Smooth muscle cell (in vitro differentiated cells): ENCODE measurements at regions not wholly inside any gene's neighbourhood (a gene's known extent, or its start where the extent isn't known, plus 50 kb on each side); places are given as distances from the start of the nearest gene placed in this dataset.

Experiments
- DNase-seq: peaks from one replicate; lab custom pipeline; 2025; ENCODE audit not compliant: unreplicated experiment; lab: John Stamatoyannopoulos, UW
- H2AFZ ChIP-seq: fragments of 200-600 bp; sonication (generic); 2 replicates; pipeline ENCODE4 v1.6.0; 2016; ENCODE audit warnings: antibody characterized with exemption, low read depth, mild to moderate bottlenecking
- H3F3A ChIP-seq: fragments of 200-600 bp; sonication (generic); 2 replicates; pipeline ENCODE4 v1.6.0; 2017; ENCODE audit warnings: antibody characterized with exemption, low read depth
- H3K27ac ChIP-seq: fragments of 200-600 bp; sonication (generic); 2 replicates; pipeline ENCODE4 v1.5.1; 2016; ENCODE audit warnings: low read depth, mild to moderate bottlenecking
- H3K27me3 ChIP-seq: fragments of 200-600 bp; sonication (generic); 2 replicates; pipeline ENCODE4 v1.6.1; 2016; ENCODE audit warnings: low read depth, mild to moderate bottlenecking
- H3K36me3 ChIP-seq: fragments of 200-600 bp; sonication (generic); 2 replicates; pipeline ENCODE4 v1.5.1; 2016; ENCODE audit warnings: low read depth
- H3K4me1 ChIP-seq: fragments of 200-600 bp; sonication (generic); 2 replicates; pipeline ENCODE4 v1.5.1; 2016; ENCODE audit warnings: low read depth
- H3K4me2 ChIP-seq: fragments of 200-600 bp; sonication (generic); 2 replicates; pipeline ENCODE4 v1.6.0; 2016; ENCODE audit warnings: mild to moderate bottlenecking
- H3K4me3 ChIP-seq: fragments of 200-600 bp; sonication (generic); 2 replicates; pipeline ENCODE4 v1.5.1; 2016; ENCODE audit warnings: mild to moderate bottlenecking
- H3K79me2 ChIP-seq: fragments of 200-600 bp; sonication (generic); 2 replicates; pipeline ENCODE4 v1.6.0; 2016; ENCODE audit warnings: low read depth, mild to moderate bottlenecking
- H3K9ac ChIP-seq: fragments of 200-600 bp; sonication (generic); 2 replicates; pipeline ENCODE4 v1.6.0; 2016; ENCODE audit warnings: low read depth
- H3K9me3 ChIP-seq: fragments of 200-600 bp; sonication (generic); replicated peaks from 2 replicates; pipeline ENCODE4 v1.5.1; 2016; ENCODE audit warnings: low read depth
- H4K20me1 ChIP-seq: fragments of 200-600 bp; sonication (generic); 2 replicates; pipeline ENCODE4 v1.6.0; 2016; ENCODE audit warnings: low read depth
- WGBS: methylation state at CpG from one replicate; pipeline ENCODE4 v1.1.7; 2016; ENCODE audit warnings: low lambda C conversion rate; 5-methylcytosine and 5-hydroxymethylcytosine counted together
- TF ChIP-seq, protein P1 (sequence below): fragments of 200-600 bp; sonication (generic); IDR thresholded peaks from 2 replicates; pipeline ENCODE4 v1.5.1; 2017; ENCODE audit warnings: borderline replicate concordance, mild to moderate bottlenecking, antibody characterized with exemption; ENCODE audit not compliant: insufficient read depth, poor library complexity, severe bottlenecking

DNA sequence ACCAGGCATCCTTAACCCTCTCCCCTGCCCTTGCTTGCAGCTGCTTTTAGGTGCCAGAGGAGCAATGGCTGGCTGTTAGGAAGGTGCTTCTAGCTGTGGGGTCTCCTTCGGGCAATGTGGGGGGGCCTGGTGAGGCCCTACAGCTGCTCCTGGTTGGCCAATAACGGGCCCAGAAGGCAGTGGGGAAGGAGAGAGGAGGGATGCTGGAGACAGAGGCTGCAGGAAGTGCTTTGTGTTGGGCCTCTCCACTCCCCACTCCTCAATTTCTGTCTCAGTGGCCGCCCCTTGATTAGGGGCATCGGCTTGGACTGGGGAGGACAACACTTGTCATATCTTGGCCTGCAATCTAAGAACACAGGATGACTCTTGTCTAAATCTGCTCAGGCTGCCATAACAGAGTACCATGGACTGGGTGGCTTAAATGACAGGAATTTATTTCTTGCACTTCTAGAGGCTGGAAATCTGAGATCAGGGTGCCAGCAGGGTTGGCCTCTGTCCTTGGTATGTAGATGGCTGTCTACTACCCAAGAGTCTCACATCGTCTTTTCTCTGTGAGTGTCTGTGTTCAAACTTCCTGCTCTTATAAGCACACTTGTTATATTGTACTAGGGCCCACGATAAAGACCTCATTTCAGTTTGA lies 374.3 kb downstream of the MID1IP1 start:
- no peaks in the 10 kb centered on the region for H3K79me2 ChIP-seq
- no peak overlapping the region for H3K27ac ChIP-seq
- H3K4me3 ChIP-seq, result no peak overlapping the region
- no peaks in the 10 kb centered on the region for H3K4me1 ChIP-seq
- TF ChIP-seq, protein P1, sequence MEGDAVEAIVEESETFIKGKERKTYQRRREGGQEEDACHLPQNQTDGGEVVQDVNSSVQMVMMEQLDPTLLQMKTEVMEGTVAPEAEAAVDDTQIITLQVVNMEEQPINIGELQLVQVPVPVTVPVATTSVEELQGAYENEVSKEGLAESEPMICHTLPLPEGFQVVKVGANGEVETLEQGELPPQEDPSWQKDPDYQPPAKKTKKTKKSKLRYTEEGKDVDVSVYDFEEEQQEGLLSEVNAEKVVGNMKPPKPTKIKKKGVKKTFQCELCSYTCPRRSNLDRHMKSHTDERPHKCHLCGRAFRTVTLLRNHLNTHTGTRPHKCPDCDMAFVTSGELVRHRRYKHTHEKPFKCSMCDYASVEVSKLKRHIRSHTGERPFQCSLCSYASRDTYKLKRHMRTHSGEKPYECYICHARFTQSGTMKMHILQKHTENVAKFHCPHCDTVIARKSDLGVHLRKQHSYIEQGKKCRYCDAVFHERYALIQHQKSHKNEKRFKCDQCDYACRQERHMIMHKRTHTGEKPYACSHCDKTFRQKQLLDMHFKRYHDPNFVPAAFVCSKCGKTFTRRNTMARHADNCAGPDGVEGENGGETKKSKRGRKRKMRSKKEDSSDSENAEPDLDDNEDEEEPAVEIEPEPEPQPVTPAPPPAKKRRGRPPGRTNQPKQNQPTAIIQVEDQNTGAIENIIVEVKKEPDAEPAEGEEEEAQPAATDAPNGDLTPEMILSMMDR, result no peak
- no peak overlapping the region for H2AFZ ChIP-seq
- no peak overlapping the region for H3K4me2 ChIP-seq
- H4K20me1 ChIP-seq, result no peaks in the 10 kb centered on the region
- 74% methylated on average over 6 of the region's 6 CpGs for WGBS
- H3F3A ChIP-seq, result no peaks in the 10 kb centered on the region
- DNase-seq, result no peak
- H3K36me3 ChIP-seq, result no peaks in the 10 kb centered on the region
- no peak overlapping the region for H3K9ac ChIP-seq
- no peaks in the 10 kb centered on the region for H3K9me3 ChIP-seq
- no peaks in the 10 kb centered on the region for H3K27me3 ChIP-seq

DNA sequence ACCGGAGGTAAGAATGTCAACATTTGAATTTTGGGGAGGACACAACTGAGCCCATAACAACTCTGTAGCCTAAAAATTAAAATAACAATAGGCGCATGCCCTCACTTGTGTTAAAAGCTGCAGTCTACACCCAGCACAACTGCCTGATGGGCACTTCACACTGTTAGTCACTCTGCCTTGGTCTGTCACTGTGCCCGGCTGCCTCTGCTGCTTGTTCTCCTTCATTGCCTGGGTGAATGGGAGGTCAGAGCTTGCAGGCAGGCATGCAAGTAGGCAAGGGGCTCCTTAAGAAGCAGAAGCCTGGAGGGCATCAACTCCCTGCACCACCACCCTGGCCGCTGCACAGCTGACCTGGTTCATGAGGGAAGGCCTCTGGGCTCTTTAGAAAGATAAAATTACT lies 374.8 kb downstream of the MID1IP1 start:
- Histone ChIP-seq H3K4me2 (no peak overlapping the region), H3K4me1 (no peaks in the 10 kb centered on the region), H3K9ac (no peak overlapping the region), H3F3A (no peaks in the 10 kb centered on the region), H3K9me3 (no peaks in the 10 kb centered on the region), H3K79me2 (no peaks in the 10 kb centered on the region), H4K20me1 (no peaks in the 10 kb centered on the region), H3K36me3 (no peaks in the 10 kb centered on the region), H3K4me3 (no peak overlapping the region), H3K27ac (no peak overlapping the region), H2AFZ (no peak overlapping the region), H3K27me3 (no peaks in the 10 kb centered on the region)
- DNase-seq, result no peak
- WGBS, result 84% methylated on average over 4 of the region's 4 CpGs
- TF ChIP-seq, protein P1, result no peak

- Histone ChIP-seq H2AFZ (no peak overlapping the region), H3K4me1 (no peaks in the 10 kb centered on the region), H4K20me1 (no peaks in the 10 kb centered on the region), H3K4me3 (no peak overlapping the region), H3K27me3 (no peaks in the 10 kb centered on the region), H3K36me3 (no peaks in the 10 kb centered on the region), H3K4me2 (no peak overlapping the region), H3K27ac (no peak overlapping the region), H3F3A (no peaks in the 10 kb centered on the region), H3K9ac (no peak overlapping the region), H3K9me3 (no peaks in the 10 kb centered on the region), H3K79me2 (no peaks in the 10 kb centered on the region)
- 68% methylated on average over 1 of the region's 1 CpG for WGBS
- TF ChIP-seq, protein P1, result no peak
- DNase-seq, result no peak
Measured at GRCh38 chrX:39189431-39189830, 388.2 kb downstream of the MID1IP1 start.

- Histone ChIP-seq H3K4me3 (no peak overlapping the region), H3K27me3 (no peaks in the 10 kb centered on the region), H3K9ac (no peak overlapping the region), H4K20me1 (no peaks in the 10 kb centered on the region), H3F3A (no peaks in the 10 kb centered on the region), H3K27ac (no peak overlapping the region), H3K36me3 (no peaks in the 10 kb centered on the region), H2AFZ (no peak overlapping the region), H3K4me2 (no peak overlapping the region), H3K79me2 (no peaks in the 10 kb centered on the region), H3K4me1 (no peaks in the 10 kb centered on the region), H3K9me3 (no peaks in the 10 kb centered on the region)
- no peak for DNase-seq
- 48% methylated on average over 3 of the region's 3 CpGs for WGBS
- TF ChIP-seq, protein P1, result no peak
Measured at GRCh38 chrX:39194673-39195072, 393.4 kb downstream of the MID1IP1 start.
